ENCODE measurements at regions not wholly inside any gene's neighbourhood (a gene's known extent, or its start where the extent isn't known, plus 50 kb on each side); places are given as distances from the start of the nearest gene placed in this dataset.
A peak's percentile ranks its signal among the peaks of the same experiment; 100 is the strongest.

DNA sequence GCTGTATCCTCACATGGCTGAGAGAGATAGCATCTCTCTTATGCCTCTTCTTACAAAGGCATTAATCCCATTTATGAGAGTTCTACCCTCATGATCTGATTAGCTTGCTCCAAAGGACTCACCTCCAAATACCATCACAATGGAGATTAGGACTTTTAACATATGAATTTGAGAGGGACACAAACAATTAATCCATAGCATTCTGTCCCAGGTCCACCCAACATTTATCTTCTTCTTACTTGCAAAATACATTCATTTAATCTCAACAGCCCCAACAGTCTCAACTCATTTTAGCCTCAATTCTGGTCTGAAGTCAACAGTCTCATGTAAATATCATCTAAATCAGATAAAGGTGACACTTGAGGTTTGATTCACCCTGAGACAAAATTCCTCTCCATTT, 555.4 kb downstream of the RAB28 start:
- DNase-seq = no peak
- Histone ChIP-seq H3F3A (ENCODE audit: insufficient read depth, low read length) (no peaks in the 10 kb centered on the region), H3K27ac (ENCODE audit: low read length) (no peak overlapping the region), H3K27me3 (replicated peaks; ENCODE audit: insufficient read depth, low read length) (no peaks in the 10 kb centered on the region), H3K4me3 (ENCODE audit: low read length) (no peak overlapping the region), H3K4me1 (ENCODE audit: low read length) (no peaks in the 10 kb centered on the region), H3K4me2 (ENCODE audit: low read depth, low read length) (no peak overlapping the region), H2AFZ (ENCODE audit: low read length) (no peak overlapping the region), H3K9me3 (replicated peaks; ENCODE audit: insufficient read depth, low read length) (no peaks in the 10 kb centered on the region), H3K9me2 (replicated peaks; ENCODE audit: insufficient read depth, low read length) (no peaks in the 10 kb centered on the region), H3K9ac (ENCODE audit: low read length) (no peak overlapping the region), H3K79me2 (ENCODE audit: low read length) (no peaks in the 10 kb centered on the region), H3K36me3 (replicated peaks; ENCODE audit: insufficient read depth, low read length) (no peaks in the 10 kb centered on the region), H4K20me1 (ENCODE audit: insufficient read depth, low read length) (no peaks in the 10 kb centered on the region)
- TF ChIP-seq EZH2phosphoT487 (IDR thresholded peaks at IDR 0.05; ENCODE audit: low read length) (no peak), EZH2 (optimal IDR thresholded peaks at IDR 0.05; ENCODE audit: low read depth, low read length) (no peak)
- TF ChIP-seq, protein P1, sequence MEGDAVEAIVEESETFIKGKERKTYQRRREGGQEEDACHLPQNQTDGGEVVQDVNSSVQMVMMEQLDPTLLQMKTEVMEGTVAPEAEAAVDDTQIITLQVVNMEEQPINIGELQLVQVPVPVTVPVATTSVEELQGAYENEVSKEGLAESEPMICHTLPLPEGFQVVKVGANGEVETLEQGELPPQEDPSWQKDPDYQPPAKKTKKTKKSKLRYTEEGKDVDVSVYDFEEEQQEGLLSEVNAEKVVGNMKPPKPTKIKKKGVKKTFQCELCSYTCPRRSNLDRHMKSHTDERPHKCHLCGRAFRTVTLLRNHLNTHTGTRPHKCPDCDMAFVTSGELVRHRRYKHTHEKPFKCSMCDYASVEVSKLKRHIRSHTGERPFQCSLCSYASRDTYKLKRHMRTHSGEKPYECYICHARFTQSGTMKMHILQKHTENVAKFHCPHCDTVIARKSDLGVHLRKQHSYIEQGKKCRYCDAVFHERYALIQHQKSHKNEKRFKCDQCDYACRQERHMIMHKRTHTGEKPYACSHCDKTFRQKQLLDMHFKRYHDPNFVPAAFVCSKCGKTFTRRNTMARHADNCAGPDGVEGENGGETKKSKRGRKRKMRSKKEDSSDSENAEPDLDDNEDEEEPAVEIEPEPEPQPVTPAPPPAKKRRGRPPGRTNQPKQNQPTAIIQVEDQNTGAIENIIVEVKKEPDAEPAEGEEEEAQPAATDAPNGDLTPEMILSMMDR (IDR thresholded peaks at IDR 0.05; ENCODE audit: low read length) = no peak

DNA sequence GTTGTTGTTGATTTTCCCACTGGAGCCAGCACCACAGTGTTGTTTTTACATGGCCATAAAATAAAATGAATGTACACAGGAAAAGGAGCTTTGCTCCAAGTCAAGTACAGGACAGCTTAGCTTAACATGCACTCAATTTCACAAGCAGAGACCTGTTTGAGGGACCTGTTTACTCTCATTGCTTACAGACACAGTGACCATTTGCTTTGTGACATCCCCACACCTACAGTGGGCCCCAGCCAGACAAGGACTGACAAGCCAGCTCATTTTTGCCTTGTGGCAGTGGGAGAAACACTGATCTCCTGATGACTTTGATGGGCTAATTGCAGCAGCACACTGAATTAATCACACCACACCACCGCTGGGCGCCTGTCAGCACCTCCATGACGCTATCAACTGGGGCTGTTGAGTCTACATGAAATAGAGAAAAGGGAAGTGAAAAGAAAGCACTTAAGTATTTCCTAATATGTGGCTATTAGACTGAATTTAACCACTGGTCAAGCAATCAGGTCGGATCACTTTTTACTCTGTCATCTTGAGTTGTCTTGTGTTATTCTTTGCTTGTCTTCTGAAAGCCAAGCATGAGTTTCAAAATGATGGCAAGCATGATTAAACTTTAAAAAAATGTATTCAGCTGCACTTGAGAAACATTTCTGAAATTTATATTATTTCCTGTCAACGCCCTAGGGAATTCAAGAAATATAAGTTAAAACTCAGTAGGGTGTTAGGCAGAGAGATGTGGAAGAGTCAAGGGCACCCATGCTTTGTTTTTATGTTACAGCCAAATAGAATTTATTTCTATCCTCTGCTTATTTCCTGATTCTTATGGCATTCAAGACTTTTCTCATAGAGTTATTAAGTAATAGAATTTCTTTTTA, 557.7 kb downstream of the RAB28 start:
- no peaks in the 10 kb centered on the region for H3K9me3 ChIP-seq (replicated peaks; ENCODE audit: insufficient read depth, low read length)
- no peaks in the 10 kb centered on the region for H3K79me2 ChIP-seq (ENCODE audit: low read length)
- H3K9ac ChIP-seq (ENCODE audit: low read length) = no peak overlapping the region
- no peaks in the 10 kb centered on the region for H3F3A ChIP-seq (ENCODE audit: insufficient read depth, low read length)
- peak; percentile 39 for DNase-seq
- H3K36me3 ChIP-seq (replicated peaks; ENCODE audit: insufficient read depth, low read length) = no peaks in the 10 kb centered on the region
- H2AFZ ChIP-seq (ENCODE audit: low read length) = no peak overlapping the region
- TF ChIP-seq, protein P1 (IDR thresholded peaks at IDR 0.05; ENCODE audit: low read length) = no peak
- TF ChIP-seq EZH2 (optimal IDR thresholded peaks at IDR 0.05; ENCODE audit: low read depth, low read length) (no peak), EZH2phosphoT487 (IDR thresholded peaks at IDR 0.05; ENCODE audit: low read length) (no peak)
- no peak overlapping the region for H3K27ac ChIP-seq (ENCODE audit: low read length)
- H3K4me3 ChIP-seq (ENCODE audit: low read length) = no peak overlapping the region
- H3K27me3 ChIP-seq (replicated peaks; ENCODE audit: insufficient read depth, low read length) = no peaks in the 10 kb centered on the region
- H3K4me2 ChIP-seq (ENCODE audit: low read depth, low read length) = no peak overlapping the region
- no peaks in the 10 kb centered on the region for H3K9me2 ChIP-seq (replicated peaks; ENCODE audit: insufficient read depth, low read length)
- H4K20me1 ChIP-seq (ENCODE audit: insufficient read depth, low read length) = no peaks in the 10 kb centered on the region
- no peaks in the 10 kb centered on the region for H3K4me1 ChIP-seq (ENCODE audit: low read length)

GRCh38 chr4:12924728-12925320, 559.3 kb downstream of the RAB28 start:
- Histone ChIP-seq H3K4me3 (ENCODE audit: low read length) (no peak overlapping the region), H3K4me2 (ENCODE audit: low read depth, low read length) (no peak overlapping the region)

More at GRCh38 chr4:12924728-12925320, 559.3 kb downstream of the RAB28 start:
- no peaks in the 10 kb centered on the region for H3F3A ChIP-seq (ENCODE audit: insufficient read depth, low read length)
- H2AFZ ChIP-seq (ENCODE audit: low read length) = no peak overlapping the region
- no peaks in the 10 kb centered on the region for H3K27me3 ChIP-seq (replicated peaks; ENCODE audit: insufficient read depth, low read length)
- no peak overlapping the region for H3K9ac ChIP-seq (ENCODE audit: low read length)
- H3K27ac ChIP-seq (ENCODE audit: low read length) = no peak overlapping the region
- no peaks in the 10 kb centered on the region for H3K4me1 ChIP-seq (ENCODE audit: low read length)
- H4K20me1 ChIP-seq (ENCODE audit: insufficient read depth, low read length) = no peaks in the 10 kb centered on the region
- TF ChIP-seq EZH2phosphoT487 (IDR thresholded peaks at IDR 0.05; ENCODE audit: low read length) (no peak), EZH2 (optimal IDR thresholded peaks at IDR 0.05; ENCODE audit: low read depth, low read length) (no peak)
- TF ChIP-seq, protein P1 (IDR thresholded peaks at IDR 0.05; ENCODE audit: low read length) = no peak
- no peaks in the 10 kb centered on the region for H3K9me3 ChIP-seq (replicated peaks; ENCODE audit: insufficient read depth, low read length)
- no peaks in the 10 kb centered on the region for H3K9me2 ChIP-seq (replicated peaks; ENCODE audit: insufficient read depth, low read length)
- no peak for DNase-seq
- no peaks in the 10 kb centered on the region for H3K79me2 ChIP-seq (ENCODE audit: low read length)
- no peaks in the 10 kb centered on the region for H3K36me3 ChIP-seq (replicated peaks; ENCODE audit: insufficient read depth, low read length)
